KMS-11 (cell line): ENCODE measurements at regions not wholly inside any gene's neighbourhood (a gene's known extent, or its start where the extent isn't known, plus 50 kb on each side); places are given as distances from the start of the nearest gene placed in this dataset.

ENCODE experiments used
- H2AFZ ChIP-seq: fragments of 200-600 bp; sonication (generic); 2 replicates; pipeline ENCODE4 v1.6.1; 2016; ENCODE audit warnings: antibody characterized with exemption, mixed run types, low read depth
- H3K27ac ChIP-seq: fragments of 200-600 bp; sonication (generic); 2 replicates; pipeline ENCODE4 v1.6.1; 2016; ENCODE audit warnings: mild to moderate bottlenecking, mixed run types
- H3K27me3 ChIP-seq: fragments of 200-600 bp; sonication (generic); 2 replicates; pipeline ENCODE4 v1.6.1; 2017; ENCODE audit warnings: mild to moderate bottlenecking, low read depth, mixed run types, moderate library complexity; ENCODE audit not compliant: insufficient read depth
- H3K36me3 ChIP-seq: fragments of 200-600 bp; sonication (generic); 2 replicates; pipeline ENCODE4 v1.6.1; 2017; ENCODE audit warnings: mild to moderate bottlenecking, mixed run types; ENCODE audit not compliant: insufficient read depth
- H3K4me1 ChIP-seq: fragments of 200-600 bp; sonication (generic); 2 replicates; pipeline ENCODE4 v1.6.1; 2016; ENCODE audit warnings: mild to moderate bottlenecking, low read depth, mixed run types; ENCODE audit not compliant: poor library complexity, severe bottlenecking
- H3K4me2 ChIP-seq: fragments of 200-600 bp; sonication (generic); 2 replicates; pipeline ENCODE4 v1.7.0; 2016; ENCODE audit warnings: mild to moderate bottlenecking, mixed run types
- H3K4me3 ChIP-seq: fragments of 200-600 bp; sonication (generic); IDR thresholded peaks from 2 replicates; pipeline ENCODE4 v1.6.1; 2017; ENCODE audit warnings: low read depth, low read length, mixed read lengths; ENCODE audit not compliant: insufficient read depth
- H3K79me2 ChIP-seq: fragments of 200-600 bp; sonication (generic); 2 replicates; pipeline ENCODE4 v1.6.1; 2016; ENCODE audit warnings: low read depth, mixed run types; ENCODE audit not compliant: insufficient read depth
- H3K9ac ChIP-seq: fragments of 200-600 bp; sonication (generic); 2 replicates; pipeline ENCODE4 v1.6.1; 2016; ENCODE audit warnings: mild to moderate bottlenecking, mixed run types
- H4K20me1 ChIP-seq: fragments of 200-600 bp; sonication (generic); 2 replicates; pipeline ENCODE4 v1.6.1; 2016; ENCODE audit warnings: mild to moderate bottlenecking, mixed run types; ENCODE audit not compliant: insufficient read depth
- CTCF ChIP-seq: fragments of 200-600 bp; sonication (generic); conservative IDR thresholded peaks from 2 replicates; pipeline ENCODE4 v1.6.1; 2017; ENCODE audit warnings: low read depth, mild to moderate bottlenecking, antibody characterized with exemption, low read length, moderate library complexity, mixed read lengths

- no peak overlapping the region for H3K4me3 ChIP-seq
- TF ChIP-seq CTCF: no peak
- no peak overlapping the region for H2AFZ ChIP-seq
- no peaks in the 10 kb centered on the region for H3K27me3 ChIP-seq
- H3K4me2 ChIP-seq: no peak overlapping the region
- H3K4me1 ChIP-seq: peaks cover 12% of the 10 kb centered on the region
- no peaks in the 10 kb centered on the region for H3K36me3 ChIP-seq
- H3K79me2 ChIP-seq: no peaks in the 10 kb centered on the region
- H4K20me1 ChIP-seq: no peaks in the 10 kb centered on the region
- no peak overlapping the region for H3K9ac ChIP-seq
- H3K27ac ChIP-seq: no peak overlapping the region
Measured at GRCh38 chr4:91795947-91796346, 507.8 kb upstream of the GRID2 start.

- H3K27ac ChIP-seq: no peak overlapping the region
- no peak overlapping the region for H3K4me3 ChIP-seq
- H3K9ac ChIP-seq: no peak overlapping the region
- no peaks in the 10 kb centered on the region for H4K20me1 ChIP-seq
- H3K79me2 ChIP-seq: no peaks in the 10 kb centered on the region
- no peak overlapping the region for H2AFZ ChIP-seq
- H3K4me2 ChIP-seq: no peak overlapping the region
- no peak for TF ChIP-seq CTCF
- H3K36me3 ChIP-seq: no peaks in the 10 kb centered on the region
- no peaks in the 10 kb centered on the region for H3K4me1 ChIP-seq
- no peaks in the 10 kb centered on the region for H3K27me3 ChIP-seq
Measured at GRCh38 chr4:91812319-91812718, 491.4 kb upstream of the GRID2 start.

- Histone ChIP-seq H3K79me2 (no peaks in the 10 kb centered on the region), H3K4me2 (no peak overlapping the region), H3K27ac (no peak overlapping the region), H2AFZ (no peak overlapping the region), H4K20me1 (no peaks in the 10 kb centered on the region), H3K9ac (no peak overlapping the region), H3K27me3 (no peaks in the 10 kb centered on the region), H3K4me1 (no peaks in the 10 kb centered on the region), H3K4me3 (no peak overlapping the region), H3K36me3 (no peaks in the 10 kb centered on the region)
- TF ChIP-seq CTCF: no peak
Measured at GRCh38 chr4:91824773-91825172, 479.0 kb upstream of the GRID2 start.

GRCh38 chr4:91826186-91826585 lies 477.6 kb upstream of the GRID2 start:
- no peaks in the 10 kb centered on the region for H4K20me1 ChIP-seq
- no peak overlapping the region for H3K4me3 ChIP-seq
- H2AFZ ChIP-seq: no peak overlapping the region
- H3K4me1 ChIP-seq: no peaks in the 10 kb centered on the region
- no peak for TF ChIP-seq CTCF
- no peak overlapping the region for H3K9ac ChIP-seq
- no peaks in the 10 kb centered on the region for H3K79me2 ChIP-seq
- no peak overlapping the region for H3K4me2 ChIP-seq
- no peak overlapping the region for H3K27ac ChIP-seq
- H3K36me3 ChIP-seq: no peaks in the 10 kb centered on the region
- no peaks in the 10 kb centered on the region for H3K27me3 ChIP-seq

- H2AFZ ChIP-seq: no peak overlapping the region
- no peaks in the 10 kb centered on the region for H4K20me1 ChIP-seq
- no peak overlapping the region for H3K4me2 ChIP-seq
- no peaks in the 10 kb centered on the region for H3K79me2 ChIP-seq
- H3K9ac ChIP-seq: no peak overlapping the region
- H3K4me1 ChIP-seq: no peaks in the 10 kb centered on the region
- no peak for TF ChIP-seq CTCF
- no peak overlapping the region for H3K4me3 ChIP-seq
- H3K27me3 ChIP-seq: no peaks in the 10 kb centered on the region
- no peak overlapping the region for H3K27ac ChIP-seq
- no peaks in the 10 kb centered on the region for H3K36me3 ChIP-seq
Measured at GRCh38 chr4:91827914-91828313, 475.9 kb upstream of the GRID2 start.
